Activated naive CD4-positive, alpha-beta T cell treated with anti-CD3 and anti-CD28 coated beads, Interleukin-2, amount 10 ng/mL, durations not matched to agents 7 days and 5 days (primary cell): ENCODE measurements at regions not wholly inside any gene's neighbourhood (a gene's known extent, or its start where the extent isn't known, plus 50 kb on each side); places are given as distances from the start of the nearest gene placed in this dataset.

Experiments
- CTCF ChIA-PET: fragments of 350-600 bp; sonication (Branson Sonifier 250); formaldehyde crosslinking; loops from one replicate; lab custom pipeline; 2021; ENCODE audit warnings: antibody characterized with exemption; lab: Charles Lee
- DNase-seq: peaks from one replicate; pipeline ENCODE4 v3.0.0-alpha.2; 2020
- H3K27ac Mint-ChIP-seq: one replicate; pipeline ENCODE4 v1.8.0; 2021; ENCODE audit warnings: mild to moderate bottlenecking, moderate library complexity, mixed read lengths
- H3K27me3 Mint-ChIP-seq: one replicate; pipeline ENCODE4 v1.8.0; 2021; ENCODE audit warnings: mild to moderate bottlenecking, mixed read lengths
- H3K36me3 Mint-ChIP-seq: one replicate; pipeline ENCODE4 v1.8.0; 2021; ENCODE audit warnings: mixed read lengths
- H3K4me1 Mint-ChIP-seq: one replicate; pipeline ENCODE4 v1.8.0; 2021; ENCODE audit warnings: mixed read lengths
- H3K4me3 Mint-ChIP-seq: one replicate; pipeline ENCODE4 v1.8.0; 2021; ENCODE audit warnings: mild to moderate bottlenecking, moderate library complexity, mixed read lengths
- H3K9me3 Mint-ChIP-seq: one replicate; pipeline ENCODE4 v1.8.0; 2021; ENCODE audit warnings: mixed read lengths

DNA sequence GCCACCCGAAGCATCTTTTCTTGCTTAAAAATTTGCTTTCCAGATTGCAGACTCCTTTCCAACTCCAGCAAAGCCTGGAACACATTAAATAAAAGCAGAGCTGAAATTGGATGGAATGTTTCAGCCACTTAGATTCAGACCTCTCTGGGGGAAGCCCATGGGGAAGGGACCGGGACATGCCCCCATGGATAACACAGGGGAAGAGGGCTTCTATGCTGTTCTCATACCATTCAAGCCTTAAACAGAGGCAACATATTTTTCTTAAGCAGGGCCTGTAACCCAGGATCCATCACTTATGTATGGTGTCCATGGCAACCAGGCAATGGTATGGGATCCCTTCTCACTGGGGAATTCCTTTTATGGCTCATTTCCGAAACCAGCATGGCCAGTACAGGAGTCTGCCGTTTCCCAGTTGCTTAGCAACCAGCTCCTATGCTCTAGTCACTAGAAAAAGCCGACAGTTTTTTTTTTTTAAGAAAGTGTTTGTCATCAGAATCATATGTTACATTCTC lies 62.0 kb upstream of the MARCHF10 start:
- no peak for DNase-seq

DNA sequence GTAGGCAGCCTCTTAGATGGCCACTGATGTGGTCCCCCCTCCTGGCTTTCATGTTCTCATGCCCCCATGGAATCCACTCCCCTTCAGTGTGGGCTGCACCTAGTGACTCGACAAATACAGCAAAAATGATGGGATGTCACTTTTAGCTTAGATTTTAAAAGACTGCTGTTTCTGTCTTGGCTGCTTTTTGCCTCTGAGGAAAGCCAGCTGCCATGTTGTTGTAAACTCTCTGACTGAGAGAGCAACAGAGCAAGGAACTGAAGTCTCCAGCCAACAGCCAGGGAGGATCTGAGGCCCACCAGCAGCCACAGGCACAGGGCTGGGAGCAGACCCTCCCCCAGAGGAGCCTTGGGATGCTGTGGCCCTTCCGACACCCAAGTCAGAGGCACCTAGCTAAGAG lies 60.6 kb upstream of the MARCHF10 start:
- Mint-ChIP-seq H3K36me3 (no peaks in the 10 kb centered on the region), H3K4me1 (no peaks in the 10 kb centered on the region)
- CTCF ChIA-PET: no interaction called here

More for the DNA sequence above, 62.0 kb upstream of the MARCHF10 start:
- H3K4me1 Mint-ChIP-seq: no peaks in the 10 kb centered on the region
- CTCF ChIA-PET: no interaction called here
- no peaks in the 10 kb centered on the region for H3K9me3 Mint-ChIP-seq
- H3K36me3 Mint-ChIP-seq: no peaks in the 10 kb centered on the region
- H3K27ac Mint-ChIP-seq: no peak overlapping the region
- H3K27me3 Mint-ChIP-seq: peaks cover 8% of the 10 kb centered on the region
- no peak overlapping the region for H3K4me3 Mint-ChIP-seq

DNA sequence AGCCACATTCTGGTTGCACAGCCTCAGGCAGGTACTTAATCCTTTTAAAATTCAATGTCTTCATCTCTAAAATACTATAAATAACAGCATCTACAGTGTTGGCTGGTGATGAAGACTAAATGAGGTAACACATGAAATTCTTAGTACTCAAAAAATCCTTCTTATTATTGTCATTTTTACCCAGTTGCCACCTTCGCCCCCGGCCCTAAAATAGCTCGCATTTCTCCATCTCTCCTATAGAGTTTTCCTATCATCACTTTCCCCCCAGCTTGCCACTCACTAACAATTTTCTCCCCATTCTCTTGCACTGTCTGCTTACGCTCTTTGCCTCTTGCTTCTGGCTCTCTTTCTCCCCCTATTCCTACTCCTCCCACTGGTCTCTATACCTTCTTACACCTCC lies 59.9 kb upstream of the MARCHF10 start:
- Mint-ChIP-seq H3K27ac (no peak overlapping the region), H3K9me3 (no peaks in the 10 kb centered on the region), H3K4me1 (no peaks in the 10 kb centered on the region), H3K27me3 (peaks cover 12% of the 10 kb centered on the region), H3K36me3 (no peaks in the 10 kb centered on the region), H3K4me3 (no peak overlapping the region)
- CTCF ChIA-PET: no interaction called here
- DNase-seq: no peak

More for the DNA sequence above, 60.6 kb upstream of the MARCHF10 start:
- DNase-seq: no peak
- no peak overlapping the region for H3K27ac Mint-ChIP-seq
- H3K27me3 Mint-ChIP-seq: peaks cover 8% of the 10 kb centered on the region
- no peaks in the 10 kb centered on the region for H3K9me3 Mint-ChIP-seq
- no peak overlapping the region for H3K4me3 Mint-ChIP-seq

DNA sequence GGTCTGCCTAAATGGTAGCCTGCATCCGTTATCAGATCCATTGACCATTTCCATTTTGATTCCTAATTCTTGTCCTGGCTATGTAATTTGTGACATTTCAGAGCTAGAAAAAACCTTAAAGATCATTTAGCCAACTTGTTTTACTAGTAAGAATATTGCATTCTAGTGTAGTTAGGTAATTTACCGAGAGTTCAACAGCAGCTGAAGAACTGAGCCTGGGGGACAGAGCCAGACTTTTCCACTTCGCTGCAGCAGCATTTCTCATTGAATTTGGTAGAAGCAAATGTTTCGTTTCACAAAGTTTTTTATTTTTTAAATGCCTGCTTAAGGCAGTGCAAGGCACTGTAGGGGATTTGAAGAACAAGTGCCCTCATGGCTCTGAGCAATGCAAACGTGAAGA lies 59.2 kb upstream of the MARCHF10 start:
- CTCF ChIA-PET: interaction anchor here (1.0 kb wide), 1 partner anchor 446 kb away, joined by 4 read pairs; no protein-coding TSS in a partner anchor
- no peaks in the 10 kb centered on the region for H3K9me3 Mint-ChIP-seq

DNA sequence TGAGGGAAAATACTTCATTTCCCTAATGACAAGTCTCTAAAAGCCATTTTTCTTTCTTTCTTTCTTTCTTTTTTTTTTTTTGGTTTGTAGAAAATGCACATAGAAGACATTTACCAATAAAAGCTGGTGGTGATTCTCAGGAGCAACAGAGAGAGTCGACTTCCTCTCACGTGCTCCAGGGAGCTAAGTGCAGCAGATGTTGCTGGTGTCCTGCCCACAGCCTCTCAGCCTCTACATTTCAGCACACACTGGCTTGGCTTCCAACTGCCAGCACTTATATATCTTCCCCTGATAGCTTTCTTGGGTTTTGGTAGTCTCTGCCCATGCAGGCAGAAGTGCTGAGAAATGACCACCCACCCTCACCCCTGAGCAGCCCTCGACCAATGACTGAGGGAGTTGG lies 58.4 kb upstream of the MARCHF10 start:
- H3K27me3 Mint-ChIP-seq: peaks cover 12% of the 10 kb centered on the region

More for the DNA sequence above, 59.2 kb upstream of the MARCHF10 start:
- H3K36me3 Mint-ChIP-seq: no peaks in the 10 kb centered on the region
- H3K4me3 Mint-ChIP-seq: no peak overlapping the region
- H3K27ac Mint-ChIP-seq: no peak overlapping the region
- peaks cover 12% of the 10 kb centered on the region for H3K27me3 Mint-ChIP-seq
- DNase-seq: no peak
- no peaks in the 10 kb centered on the region for H3K4me1 Mint-ChIP-seq

DNA sequence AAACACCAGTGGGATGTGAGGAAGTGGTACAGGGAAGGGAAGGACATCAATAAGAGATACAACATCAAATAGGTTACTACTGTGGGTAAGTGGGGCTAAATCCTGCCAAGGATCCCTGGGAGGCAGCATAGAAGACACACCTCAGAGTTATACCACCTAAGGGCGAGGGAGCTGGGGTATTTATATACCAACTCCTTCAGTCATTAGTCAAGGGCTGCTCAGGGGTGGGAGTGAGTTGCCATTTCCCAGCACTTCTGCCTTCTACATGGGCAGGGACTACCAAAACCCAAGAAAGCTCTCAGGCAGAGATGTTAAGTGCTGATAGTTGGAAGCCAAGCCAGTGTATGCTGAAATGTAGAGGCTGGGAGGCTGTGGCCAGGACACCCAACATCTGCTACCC lies 57.5 kb upstream of the MARCHF10 start:
- H3K36me3 Mint-ChIP-seq: no peaks in the 10 kb centered on the region
- DNase-seq: no peak
- no peaks in the 10 kb centered on the region for H3K9me3 Mint-ChIP-seq
- H3K27ac Mint-ChIP-seq: no peak overlapping the region
- H3K4me1 Mint-ChIP-seq: no peaks in the 10 kb centered on the region
- H3K4me3 Mint-ChIP-seq: no peak overlapping the region
- CTCF ChIA-PET: no interaction called here
- H3K27me3 Mint-ChIP-seq: peaks cover 16% of the 10 kb centered on the region

More for the DNA sequence above, 58.4 kb upstream of the MARCHF10 start:
- no peak for DNase-seq
- Mint-ChIP-seq H3K36me3 (no peaks in the 10 kb centered on the region), H3K27ac (no peak overlapping the region), H3K9me3 (no peaks in the 10 kb centered on the region), H3K4me1 (no peaks in the 10 kb centered on the region), H3K4me3 (no peak overlapping the region)
- CTCF ChIA-PET: interaction anchor here (1.0 kb wide), 1 partner anchor 445 kb away, joined by 4 read pairs; no protein-coding TSS in a partner anchor

DNA sequence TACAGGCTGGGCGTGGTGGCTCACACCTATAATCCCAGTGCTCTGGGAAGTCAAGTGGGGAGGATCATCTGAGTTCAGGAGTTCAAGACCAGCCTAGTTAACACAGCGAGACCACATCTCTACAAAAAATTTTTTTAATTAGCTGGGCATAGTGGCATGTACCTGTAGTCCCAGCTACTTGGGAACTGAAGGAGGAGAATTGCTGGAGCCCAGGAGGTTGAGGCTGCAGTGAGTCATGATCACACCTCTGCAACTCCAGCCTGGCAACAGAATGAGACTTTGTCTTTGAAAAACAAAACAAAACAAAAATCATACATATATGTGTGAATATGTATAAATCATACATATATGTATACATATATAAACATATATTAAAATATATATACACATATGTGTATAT lies 54.1 kb upstream of the MARCHF10 start:
- H3K4me1 Mint-ChIP-seq: no peaks in the 10 kb centered on the region
- no peak overlapping the region for H3K27ac Mint-ChIP-seq
- no peak for DNase-seq
- no peaks in the 10 kb centered on the region for H3K9me3 Mint-ChIP-seq
- CTCF ChIA-PET: no interaction called here
- no peaks in the 10 kb centered on the region for H3K36me3 Mint-ChIP-seq
- H3K27me3 Mint-ChIP-seq: peaks cover 16% of the 10 kb centered on the region
- no peak overlapping the region for H3K4me3 Mint-ChIP-seq

DNA sequence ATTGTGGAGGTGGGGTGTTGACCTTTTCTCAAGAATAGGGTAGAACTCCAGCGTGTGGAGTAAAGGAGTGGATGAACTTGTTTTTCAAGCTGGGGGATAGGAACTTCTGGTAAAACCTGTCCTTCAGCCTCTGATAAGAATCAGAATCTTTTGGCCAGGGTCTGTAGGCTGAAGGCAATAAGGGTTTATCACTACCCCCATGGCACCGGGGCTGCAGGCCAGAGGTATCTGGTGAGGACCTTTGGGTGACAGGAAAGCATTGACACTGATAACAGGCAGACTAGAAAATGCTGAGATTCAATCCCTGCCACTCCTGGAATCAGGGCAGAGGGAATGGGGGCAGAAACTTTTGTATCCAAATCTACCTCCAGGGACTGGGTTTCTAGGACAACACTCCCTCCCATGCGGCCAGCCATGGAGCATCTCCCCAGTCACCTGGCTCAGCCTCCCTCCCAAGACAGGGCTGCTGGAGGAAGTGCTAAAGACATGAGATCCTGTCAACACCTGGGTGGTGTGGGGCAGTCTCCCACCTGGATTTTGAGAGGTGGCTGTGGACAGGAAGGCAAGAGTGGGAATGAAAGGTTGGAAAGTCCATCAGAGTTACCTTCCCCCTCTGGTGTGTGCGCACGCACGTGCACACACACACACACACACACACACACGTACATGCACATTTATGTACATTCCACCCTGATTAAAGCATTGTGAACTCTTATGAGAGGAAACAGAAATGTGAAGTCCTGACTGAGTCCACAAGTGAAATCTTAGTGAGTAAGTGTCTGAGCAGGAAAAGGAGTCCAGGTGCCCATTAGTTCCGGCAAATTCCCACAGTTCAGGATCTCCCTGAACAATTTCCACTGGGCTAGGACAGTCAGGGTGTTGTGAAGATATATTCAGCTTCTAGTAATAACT lies 53.1 kb upstream of the MARCHF10 start:
- H3K4me3 Mint-ChIP-seq: no peak overlapping the region
- no peaks in the 10 kb centered on the region for H3K4me1 Mint-ChIP-seq
- H3K9me3 Mint-ChIP-seq: no peaks in the 10 kb centered on the region
- H3K27ac Mint-ChIP-seq: no peak overlapping the region
- no peaks in the 10 kb centered on the region for H3K36me3 Mint-ChIP-seq
- no peak for DNase-seq
- CTCF ChIA-PET: no interaction called here
- H3K27me3 Mint-ChIP-seq: peaks cover 9% of the 10 kb centered on the region

DNA sequence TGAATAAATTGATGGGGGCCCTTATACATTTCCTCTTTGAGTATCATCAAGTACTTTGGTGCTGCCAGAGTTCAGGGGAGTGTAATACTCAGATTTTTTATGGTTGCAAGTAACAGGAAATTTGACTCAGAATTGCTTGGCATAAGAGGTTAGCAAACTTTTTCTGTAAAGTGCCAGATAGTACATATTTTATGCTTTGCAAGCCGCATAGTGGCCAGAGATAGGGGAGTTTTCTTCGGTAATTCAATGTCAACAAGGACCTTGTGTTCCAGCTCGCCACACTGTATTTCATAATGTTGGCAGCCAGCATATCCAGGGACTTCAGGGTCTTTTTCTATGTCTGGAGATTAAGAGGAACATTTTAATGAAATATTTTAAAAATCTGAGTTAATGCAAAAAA lies 51.0 kb upstream of the MARCHF10 start:
- no peak overlapping the region for H3K27ac Mint-ChIP-seq
- no peaks in the 10 kb centered on the region for H3K36me3 Mint-ChIP-seq
- no peaks in the 10 kb centered on the region for H3K4me1 Mint-ChIP-seq
- CTCF ChIA-PET: no interaction called here
- DNase-seq: no peak
- H3K4me3 Mint-ChIP-seq: no peak overlapping the region
- H3K9me3 Mint-ChIP-seq: no peaks in the 10 kb centered on the region
- H3K27me3 Mint-ChIP-seq: peaks cover 19% of the 10 kb centered on the region
